ENCODE measurements at regions not wholly inside any gene's neighbourhood (a gene's known extent, or its start where the extent isn't known, plus 50 kb on each side); places are given as distances from the start of the nearest gene placed in this dataset.

DNA sequence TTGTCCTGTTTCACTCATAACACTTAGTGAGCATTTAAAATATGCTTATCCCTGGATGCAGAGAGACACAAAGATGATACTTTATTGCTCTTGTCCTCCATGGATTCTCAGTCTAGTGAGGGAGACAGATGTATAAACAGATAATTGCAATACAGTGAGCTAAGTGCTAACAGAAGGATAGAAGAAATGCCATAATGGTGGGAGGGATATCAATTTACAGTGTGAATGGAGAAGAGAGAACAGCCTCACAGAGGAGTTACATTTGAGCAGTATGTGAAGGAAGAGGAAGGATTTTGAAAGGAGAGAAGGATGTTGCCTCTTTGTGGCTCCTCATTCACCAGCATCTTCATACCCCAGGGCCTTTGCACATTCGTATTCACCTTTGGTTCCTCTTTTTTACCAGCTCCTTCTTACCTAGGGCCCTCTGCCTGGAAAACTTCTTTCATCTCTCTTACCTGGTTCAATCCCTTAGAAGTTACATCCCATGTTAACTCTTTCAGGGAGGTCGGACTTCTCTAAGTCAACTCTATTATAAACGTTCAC is 341.7 kb downstream of the PRL start:
- Mint-ChIP-seq H3K4me3 (no peak overlapping the region), H3K9me3 (ENCODE audit: insufficient read depth) (no peaks in the 10 kb centered on the region), H3K27ac (no peak overlapping the region), H3K27me3 (no peaks in the 10 kb centered on the region), H3K4me1 (no peaks in the 10 kb centered on the region)
- POLR2A ChIA-PET: no interaction called here
- no peaks in the 10 kb centered on the region for H3K9me3 ChIP-seq (ENCODE audit: control extremely low read depth in 1 of 3, control insufficient read depth in 2 of 3, insufficient read depth in 1 of 3, low read length in 2 of 3)
- no peaks in the 10 kb centered on the region for H3K79me2 ChIP-seq (ENCODE audit: control insufficient read depth, insufficient read depth, low read length)
- TF ChIP-seq, protein P1, sequence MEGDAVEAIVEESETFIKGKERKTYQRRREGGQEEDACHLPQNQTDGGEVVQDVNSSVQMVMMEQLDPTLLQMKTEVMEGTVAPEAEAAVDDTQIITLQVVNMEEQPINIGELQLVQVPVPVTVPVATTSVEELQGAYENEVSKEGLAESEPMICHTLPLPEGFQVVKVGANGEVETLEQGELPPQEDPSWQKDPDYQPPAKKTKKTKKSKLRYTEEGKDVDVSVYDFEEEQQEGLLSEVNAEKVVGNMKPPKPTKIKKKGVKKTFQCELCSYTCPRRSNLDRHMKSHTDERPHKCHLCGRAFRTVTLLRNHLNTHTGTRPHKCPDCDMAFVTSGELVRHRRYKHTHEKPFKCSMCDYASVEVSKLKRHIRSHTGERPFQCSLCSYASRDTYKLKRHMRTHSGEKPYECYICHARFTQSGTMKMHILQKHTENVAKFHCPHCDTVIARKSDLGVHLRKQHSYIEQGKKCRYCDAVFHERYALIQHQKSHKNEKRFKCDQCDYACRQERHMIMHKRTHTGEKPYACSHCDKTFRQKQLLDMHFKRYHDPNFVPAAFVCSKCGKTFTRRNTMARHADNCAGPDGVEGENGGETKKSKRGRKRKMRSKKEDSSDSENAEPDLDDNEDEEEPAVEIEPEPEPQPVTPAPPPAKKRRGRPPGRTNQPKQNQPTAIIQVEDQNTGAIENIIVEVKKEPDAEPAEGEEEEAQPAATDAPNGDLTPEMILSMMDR (IDR thresholded peaks at IDR 0.05): no peak
- TF ChIP-seq EZH2 (IDR thresholded peaks at IDR 0.05; ENCODE audit: borderline replicate concordance, insufficient read depth, low read depth, low read length, poor library complexity, severe bottlenecking): no peak
- no peaks in the 10 kb centered on the region for H3K4me1 ChIP-seq (ENCODE audit: control insufficient read depth in 2 of 2, insufficient read depth in 2 of 2, low read length in 2 of 2)
- CTCF ChIA-PET: no interaction called here
- H3K36me3 ChIP-seq (replicated peaks in 1 of 2; ENCODE audit: control extremely low read depth in 1 of 2, control insufficient read depth in 1 of 2, extremely low read depth in 1 of 2, insufficient read depth in 2 of 2, low read length in 1 of 2): no peaks in the 10 kb centered on the region
- intact Hi-C loops (cut with micrococcal nuclease): no loop called here
- no peak overlapping the region for H2AFZ ChIP-seq (ENCODE audit: insufficient read depth, low read depth, low read length, poor library complexity, severe bottlenecking)
- ATAC-seq (ENCODE audit: low read depth) (no peak), DNase-seq (no peak)
- H3K27ac ChIP-seq (ENCODE audit: low read length in 2 of 2): no peak overlapping the region
- no peak overlapping the region for H3K9ac ChIP-seq (ENCODE audit: low read length)
- H3K4me2 ChIP-seq (replicated peaks; ENCODE audit: low read depth, low read length, poor library complexity, severe bottlenecking): no peak overlapping the region
- no peaks in the 10 kb centered on the region for H4K20me1 ChIP-seq (ENCODE audit: control insufficient read depth, insufficient read depth, low read length, poor library complexity, severe bottlenecking)
- 91% methylated on average over 1 of the region's 3 CpGs for WGBS (ENCODE audit: insufficient coverage)
- H3K4me3 ChIP-seq (ENCODE audit: control extremely low read depth in 1 of 5, extremely low read depth in 1 of 5, insufficient read depth in 1 of 5, low read depth in 2 of 5, low read length in 4 of 5): no peak overlapping the region
- no peaks in the 10 kb centered on the region for H3K27me3 ChIP-seq (replicated peaks in 1 of 4; ENCODE audit: control extremely low read depth in 1 of 4, control insufficient read depth in 3 of 4, insufficient read depth in 4 of 4, low read length in 3 of 4)

DNA sequence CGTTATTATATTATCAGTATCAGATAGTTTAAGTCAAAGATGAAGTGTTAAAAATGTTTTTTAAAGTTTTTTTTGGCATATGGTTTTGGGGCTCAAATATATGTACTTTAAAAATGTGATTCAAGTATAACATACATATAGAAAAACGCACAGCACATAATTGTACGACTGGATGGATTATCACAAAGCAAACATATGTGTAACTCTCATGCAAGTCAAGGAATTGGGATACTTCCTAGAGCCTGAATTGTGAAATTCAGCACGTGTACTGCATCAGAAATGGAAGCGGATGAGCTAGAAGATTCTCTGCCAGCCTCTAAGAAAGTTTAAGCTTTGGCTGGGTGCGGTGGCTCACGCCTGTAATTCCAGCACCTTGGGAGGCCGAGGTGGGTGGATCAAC is 340.9 kb downstream of the PRL start:
- intact Hi-C loops (cut with micrococcal nuclease): no loop called here
- ATAC-seq (ENCODE audit: low read depth) (no peak), DNase-seq (no peak)
- H3K27ac Mint-ChIP-seq: no peak overlapping the region
- Histone ChIP-seq H3K36me3 (replicated peaks in 1 of 2; ENCODE audit: control extremely low read depth in 1 of 2, control insufficient read depth in 1 of 2, extremely low read depth in 1 of 2, insufficient read depth in 2 of 2, low read length in 1 of 2) (no peaks in the 10 kb centered on the region), H3K4me2 (replicated peaks; ENCODE audit: low read depth, low read length, poor library complexity, severe bottlenecking) (no peak overlapping the region), H3K27ac (ENCODE audit: low read length in 2 of 2) (no peak overlapping the region), H3K79me2 (ENCODE audit: control insufficient read depth, insufficient read depth, low read length) (no peaks in the 10 kb centered on the region), H2AFZ (ENCODE audit: insufficient read depth, low read depth, low read length, poor library complexity, severe bottlenecking) (no peak overlapping the region), H3K9ac (ENCODE audit: low read length) (no peak overlapping the region), H3K9me3 (ENCODE audit: control extremely low read depth in 1 of 3, control insufficient read depth in 2 of 3, insufficient read depth in 1 of 3, low read length in 2 of 3) (no peaks in the 10 kb centered on the region), H3K27me3 (replicated peaks in 1 of 4; ENCODE audit: control extremely low read depth in 1 of 4, control insufficient read depth in 3 of 4, insufficient read depth in 4 of 4, low read length in 3 of 4) (no peaks in the 10 kb centered on the region), H3K4me1 (ENCODE audit: control insufficient read depth in 2 of 2, insufficient read depth in 2 of 2, low read length in 2 of 2) (no peaks in the 10 kb centered on the region), H4K20me1 (ENCODE audit: control insufficient read depth, insufficient read depth, low read length, poor library complexity, severe bottlenecking) (no peaks in the 10 kb centered on the region), H3K4me3 (ENCODE audit: control extremely low read depth in 1 of 5, extremely low read depth in 1 of 5, insufficient read depth in 1 of 5, low read depth in 2 of 5, low read length in 4 of 5) (no peak overlapping the region)
- H3K9me3 Mint-ChIP-seq (ENCODE audit: insufficient read depth): no peaks in the 10 kb centered on the region
- TF ChIP-seq, protein P1 (IDR thresholded peaks at IDR 0.05): no peak
- TF ChIP-seq EZH2 (IDR thresholded peaks at IDR 0.05; ENCODE audit: borderline replicate concordance, insufficient read depth, low read depth, low read length, poor library complexity, severe bottlenecking): no peak
- WGBS (ENCODE audit: insufficient coverage): 91% methylated on average over 4 of the region's 8 CpGs
- no peaks in the 10 kb centered on the region for H3K4me1 Mint-ChIP-seq
- ChIA-PET CTCF (no interaction called here), POLR2A (no interaction called here)
- H3K27me3 Mint-ChIP-seq: no peaks in the 10 kb centered on the region
- no peak overlapping the region for H3K4me3 Mint-ChIP-seq

All from B cell (primary cell).